ENCODE measurements at regions not wholly inside any gene's neighbourhood (a gene's known extent, or its start where the extent isn't known, plus 50 kb on each side); places are given as distances from the start of the nearest gene placed in this dataset.

DNA sequence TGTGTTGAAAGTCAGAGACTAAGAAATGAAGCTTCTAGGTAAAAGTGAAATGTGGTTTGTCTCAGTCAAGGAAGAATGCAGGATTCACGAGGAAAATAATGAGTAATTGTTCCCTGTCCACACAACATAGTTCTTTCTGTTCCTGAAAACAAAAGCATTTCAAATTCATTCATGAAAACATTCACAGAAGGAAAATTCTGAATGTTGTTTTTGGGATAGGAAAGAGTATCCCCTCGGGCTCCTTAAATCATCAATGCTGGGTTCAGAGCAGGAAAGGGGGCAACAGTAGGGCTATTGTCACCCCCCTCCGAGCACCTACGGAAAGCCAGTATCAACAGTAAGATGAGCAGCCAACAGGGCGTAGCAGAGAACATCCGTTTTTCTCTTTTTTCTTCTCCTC, 769.9 kb upstream of the ADAMTS16 start:
- Histone ChIP-seq H3K9me2 (ENCODE audit: insufficient read depth) (no peaks in the 10 kb centered on the region), H3K27ac (ENCODE audit: low read depth) (no peak overlapping the region), H3K36me3 (ENCODE audit: insufficient read depth) (no peaks in the 10 kb centered on the region), H3K4me3 (no peak overlapping the region), H4K20me1 (replicated peaks; ENCODE audit: insufficient read depth) (no peaks in the 10 kb centered on the region), H3F3A (replicated peaks; ENCODE audit: low read depth) (no peaks in the 10 kb centered on the region), H2AFZ (no peak overlapping the region), H3K4me2 (no peak overlapping the region), H3K27me3 (ENCODE audit: insufficient read depth) (no peaks in the 10 kb centered on the region), H3K4me1 (ENCODE audit: insufficient read depth) (no peaks in the 10 kb centered on the region), H3K79me2 (replicated peaks; ENCODE audit: insufficient read depth) (no peaks in the 10 kb centered on the region)
- Mint-ChIP-seq H3K27me3 (ENCODE audit: insufficient read depth, low read depth, poor library complexity) (no peaks in the 10 kb centered on the region), H3K4me3 (no peak overlapping the region), H3K4me1 (no peaks in the 10 kb centered on the region), H3K36me3 (ENCODE audit: low read depth) (no peaks in the 10 kb centered on the region), H3K9me3 (no peaks in the 10 kb centered on the region), H3K27ac (no peak overlapping the region)
- DNase-seq (ENCODE audit: low spot score) (no peak), ATAC-seq (no peak)
- TF ChIP-seq JUNB (IDR thresholded peaks at IDR 0.05; ENCODE audit: unreplicated experiment) (no peak), EZH2 (IDR thresholded peaks at IDR 0.05; ENCODE audit: low read depth, unreplicated experiment) (no peak), ZNF331 (CRISPR knock-in tag; IDR thresholded peaks at IDR 0.05; ENCODE audit: low read depth) (no peak), STAT1 (IDR thresholded peaks at IDR 0.05; ENCODE audit: unreplicated experiment) (no peak), NANOG (IDR thresholded peaks at IDR 0.05; ENCODE audit: borderline replicate concordance) (no peak), EZH2phosphoT487 (IDR thresholded peaks at IDR 0.05; ENCODE audit: unreplicated experiment) (no peak), POLR2AphosphoS5 (IDR thresholded peaks at IDR 0.05; ENCODE audit: low read depth) (no peak), CREB1 (CRISPR knock-in tag; IDR thresholded peaks at IDR 0.05; ENCODE audit: low read depth) (no peak), ZNF114 (CRISPR knock-in tag; IDR thresholded peaks at IDR 0.05) (no peak)
- TF ChIP-seq, protein P1, sequence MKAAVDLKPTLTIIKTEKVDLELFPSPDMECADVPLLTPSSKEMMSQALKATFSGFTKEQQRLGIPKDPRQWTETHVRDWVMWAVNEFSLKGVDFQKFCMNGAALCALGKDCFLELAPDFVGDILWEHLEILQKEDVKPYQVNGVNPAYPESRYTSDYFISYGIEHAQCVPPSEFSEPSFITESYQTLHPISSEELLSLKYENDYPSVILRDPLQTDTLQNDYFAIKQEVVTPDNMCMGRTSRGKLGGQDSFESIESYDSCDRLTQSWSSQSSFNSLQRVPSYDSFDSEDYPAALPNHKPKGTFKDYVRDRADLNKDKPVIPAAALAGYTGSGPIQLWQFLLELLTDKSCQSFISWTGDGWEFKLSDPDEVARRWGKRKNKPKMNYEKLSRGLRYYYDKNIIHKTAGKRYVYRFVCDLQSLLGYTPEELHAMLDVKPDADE (IDR thresholded peaks at IDR 0.05): no peak
- TF ChIP-seq, protein P2, sequence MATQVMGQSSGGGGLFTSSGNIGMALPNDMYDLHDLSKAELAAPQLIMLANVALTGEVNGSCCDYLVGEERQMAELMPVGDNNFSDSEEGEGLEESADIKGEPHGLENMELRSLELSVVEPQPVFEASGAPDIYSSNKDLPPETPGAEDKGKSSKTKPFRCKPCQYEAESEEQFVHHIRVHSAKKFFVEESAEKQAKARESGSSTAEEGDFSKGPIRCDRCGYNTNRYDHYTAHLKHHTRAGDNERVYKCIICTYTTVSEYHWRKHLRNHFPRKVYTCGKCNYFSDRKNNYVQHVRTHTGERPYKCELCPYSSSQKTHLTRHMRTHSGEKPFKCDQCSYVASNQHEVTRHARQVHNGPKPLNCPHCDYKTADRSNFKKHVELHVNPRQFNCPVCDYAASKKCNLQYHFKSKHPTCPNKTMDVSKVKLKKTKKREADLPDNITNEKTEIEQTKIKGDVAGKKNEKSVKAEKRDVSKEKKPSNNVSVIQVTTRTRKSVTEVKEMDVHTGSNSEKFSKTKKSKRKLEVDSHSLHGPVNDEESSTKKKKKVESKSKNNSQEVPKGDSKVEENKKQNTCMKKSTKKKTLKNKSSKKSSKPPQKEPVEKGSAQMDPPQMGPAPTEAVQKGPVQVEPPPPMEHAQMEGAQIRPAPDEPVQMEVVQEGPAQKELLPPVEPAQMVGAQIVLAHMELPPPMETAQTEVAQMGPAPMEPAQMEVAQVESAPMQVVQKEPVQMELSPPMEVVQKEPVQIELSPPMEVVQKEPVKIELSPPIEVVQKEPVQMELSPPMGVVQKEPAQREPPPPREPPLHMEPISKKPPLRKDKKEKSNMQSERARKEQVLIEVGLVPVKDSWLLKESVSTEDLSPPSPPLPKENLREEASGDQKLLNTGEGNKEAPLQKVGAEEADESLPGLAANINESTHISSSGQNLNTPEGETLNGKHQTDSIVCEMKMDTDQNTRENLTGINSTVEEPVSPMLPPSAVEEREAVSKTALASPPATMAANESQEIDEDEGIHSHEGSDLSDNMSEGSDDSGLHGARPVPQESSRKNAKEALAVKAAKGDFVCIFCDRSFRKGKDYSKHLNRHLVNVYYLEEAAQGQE (IDR thresholded peaks at IDR 0.05; ENCODE audit: unreplicated experiment): no peak
- TF ChIP-seq, protein P3, sequence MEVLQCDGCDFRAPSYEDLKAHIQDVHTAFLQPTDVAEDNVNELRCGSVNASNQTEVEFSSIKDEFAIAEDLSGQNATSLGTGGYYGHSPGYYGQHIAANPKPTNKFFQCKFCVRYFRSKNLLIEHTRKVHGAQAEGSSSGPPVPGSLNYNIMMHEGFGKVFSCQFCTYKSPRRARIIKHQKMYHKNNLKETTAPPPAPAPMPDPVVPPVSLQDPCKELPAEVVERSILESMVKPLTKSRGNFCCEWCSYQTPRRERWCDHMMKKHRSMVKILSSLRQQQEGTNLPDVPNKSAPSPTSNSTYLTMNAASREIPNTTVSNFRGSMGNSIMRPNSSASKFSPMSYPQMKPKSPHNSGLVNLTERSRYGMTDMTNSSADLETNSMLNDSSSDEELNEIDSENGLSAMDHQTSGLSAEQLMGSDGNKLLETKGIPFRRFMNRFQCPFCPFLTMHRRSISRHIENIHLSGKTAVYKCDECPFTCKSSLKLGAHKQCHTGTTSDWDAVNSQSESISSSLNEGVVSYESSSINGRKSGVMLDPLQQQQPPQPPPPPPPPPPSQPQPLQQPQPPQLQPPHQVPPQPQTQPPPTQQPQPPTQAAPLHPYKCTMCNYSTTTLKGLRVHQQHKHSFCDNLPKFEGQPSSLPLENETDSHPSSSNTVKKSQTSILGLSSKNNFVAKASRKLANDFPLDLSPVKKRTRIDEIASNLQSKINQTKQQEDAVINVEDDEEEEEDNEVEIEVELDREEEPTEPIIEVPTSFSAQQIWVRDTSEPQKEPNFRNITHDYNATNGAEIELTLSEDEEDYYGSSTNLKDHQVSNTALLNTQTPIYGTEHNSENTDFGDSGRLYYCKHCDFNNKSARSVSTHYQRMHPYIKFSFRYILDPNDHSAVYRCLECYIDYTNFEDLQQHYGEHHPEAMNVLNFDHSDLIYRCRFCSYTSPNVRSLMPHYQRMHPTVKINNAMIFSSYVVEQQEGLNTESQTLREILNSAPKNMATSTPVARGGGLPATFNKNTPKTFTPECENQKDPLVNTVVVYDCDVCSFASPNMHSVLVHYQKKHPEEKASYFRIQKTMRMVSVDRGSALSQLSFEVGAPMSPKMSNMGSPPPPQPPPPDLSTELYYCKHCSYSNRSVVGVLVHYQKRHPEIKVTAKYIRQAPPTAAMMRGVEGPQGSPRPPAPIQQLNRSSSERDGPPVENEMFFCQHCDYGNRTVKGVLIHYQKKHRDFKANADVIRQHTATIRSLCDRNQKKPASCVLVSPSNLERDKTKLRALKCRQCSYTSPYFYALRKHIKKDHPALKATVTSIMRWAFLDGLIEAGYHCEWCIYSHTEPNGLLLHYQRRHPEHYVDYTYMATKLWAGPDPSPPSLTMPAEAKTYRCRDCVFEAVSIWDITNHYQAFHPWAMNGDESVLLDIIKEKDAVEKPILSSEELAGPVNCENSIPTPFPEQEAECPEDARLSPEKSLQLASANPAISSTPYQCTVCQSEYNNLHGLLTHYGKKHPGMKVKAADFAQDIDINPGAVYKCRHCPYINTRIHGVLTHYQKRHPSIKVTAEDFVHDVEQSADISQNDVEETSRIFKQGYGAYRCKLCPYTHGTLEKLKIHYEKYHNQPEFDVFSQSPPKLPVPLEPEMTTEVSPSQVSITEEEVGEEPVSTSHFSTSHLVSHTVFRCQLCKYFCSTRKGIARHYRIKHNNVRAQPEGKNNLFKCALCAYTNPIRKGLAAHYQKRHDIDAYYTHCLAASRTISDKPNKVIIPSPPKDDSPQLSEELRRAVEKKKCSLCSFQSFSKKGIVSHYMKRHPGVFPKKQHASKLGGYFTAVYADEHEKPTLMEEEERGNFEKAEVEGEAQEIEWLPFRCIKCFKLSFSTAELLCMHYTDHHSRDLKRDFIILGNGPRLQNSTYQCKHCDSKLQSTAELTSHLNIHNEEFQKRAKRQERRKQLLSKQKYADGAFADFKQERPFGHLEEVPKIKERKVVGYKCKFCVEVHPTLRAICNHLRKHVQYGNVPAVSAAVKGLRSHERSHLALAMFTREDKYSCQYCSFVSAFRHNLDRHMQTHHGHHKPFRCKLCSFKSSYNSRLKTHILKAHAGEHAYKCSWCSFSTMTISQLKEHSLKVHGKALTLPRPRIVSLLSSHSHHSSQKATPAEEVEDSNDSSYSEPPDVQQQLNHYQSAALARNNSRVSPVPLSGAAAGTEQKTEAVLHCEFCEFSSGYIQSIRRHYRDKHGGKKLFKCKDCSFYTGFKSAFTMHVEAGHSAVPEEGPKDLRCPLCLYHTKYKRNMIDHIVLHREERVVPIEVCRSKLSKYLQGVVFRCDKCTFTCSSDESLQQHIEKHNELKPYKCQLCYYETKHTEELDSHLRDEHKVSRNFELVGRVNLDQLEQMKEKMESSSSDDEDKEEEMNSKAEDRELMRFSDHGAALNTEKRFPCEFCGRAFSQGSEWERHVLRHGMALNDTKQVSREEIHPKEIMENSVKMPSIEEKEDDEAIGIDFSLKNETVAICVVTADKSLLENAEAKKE (CRISPR knock-in tag; IDR thresholded peaks at IDR 0.05): no peak
- TF ChIP-seq, protein P4, sequence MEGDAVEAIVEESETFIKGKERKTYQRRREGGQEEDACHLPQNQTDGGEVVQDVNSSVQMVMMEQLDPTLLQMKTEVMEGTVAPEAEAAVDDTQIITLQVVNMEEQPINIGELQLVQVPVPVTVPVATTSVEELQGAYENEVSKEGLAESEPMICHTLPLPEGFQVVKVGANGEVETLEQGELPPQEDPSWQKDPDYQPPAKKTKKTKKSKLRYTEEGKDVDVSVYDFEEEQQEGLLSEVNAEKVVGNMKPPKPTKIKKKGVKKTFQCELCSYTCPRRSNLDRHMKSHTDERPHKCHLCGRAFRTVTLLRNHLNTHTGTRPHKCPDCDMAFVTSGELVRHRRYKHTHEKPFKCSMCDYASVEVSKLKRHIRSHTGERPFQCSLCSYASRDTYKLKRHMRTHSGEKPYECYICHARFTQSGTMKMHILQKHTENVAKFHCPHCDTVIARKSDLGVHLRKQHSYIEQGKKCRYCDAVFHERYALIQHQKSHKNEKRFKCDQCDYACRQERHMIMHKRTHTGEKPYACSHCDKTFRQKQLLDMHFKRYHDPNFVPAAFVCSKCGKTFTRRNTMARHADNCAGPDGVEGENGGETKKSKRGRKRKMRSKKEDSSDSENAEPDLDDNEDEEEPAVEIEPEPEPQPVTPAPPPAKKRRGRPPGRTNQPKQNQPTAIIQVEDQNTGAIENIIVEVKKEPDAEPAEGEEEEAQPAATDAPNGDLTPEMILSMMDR (conservative IDR thresholded peaks at IDR 0.05; ENCODE audit: low read depth in 2 of 2): no peak

Measured in GM23338 (cell line).